ENCODE measurements at regions not wholly inside any gene's neighbourhood (a gene's known extent, or its start where the extent isn't known, plus 50 kb on each side); places are given as distances from the start of the nearest gene placed in this dataset.
"Not testable (repeated sequence)": the region's sequence is repeated elsewhere in the genome, so short reads cannot be mapped to it uniquely, and the experiment has no call there.

DNA sequence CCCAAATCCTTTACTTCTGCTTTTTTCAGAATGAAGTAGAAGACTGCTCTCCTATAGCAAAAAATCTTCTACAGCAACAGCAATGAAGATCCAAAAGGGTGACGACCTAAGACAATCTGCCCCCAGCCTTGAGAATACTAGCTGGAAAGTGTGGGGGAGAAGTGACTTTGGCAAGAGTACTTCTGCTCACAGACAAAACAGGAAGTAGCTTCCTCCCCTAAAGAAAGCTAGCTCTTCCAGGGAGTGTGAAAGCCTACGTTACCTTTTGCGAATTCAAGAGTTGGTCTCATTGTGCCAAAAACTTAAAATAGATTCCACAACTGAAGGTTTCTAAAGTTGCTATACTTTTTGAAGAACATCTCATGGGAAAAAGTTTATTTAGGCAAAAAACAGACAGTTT is 1069.2 kb upstream of the CHAC2 start:
- no peak for DNase-seq (ENCODE audit: low spot score)

DNA sequence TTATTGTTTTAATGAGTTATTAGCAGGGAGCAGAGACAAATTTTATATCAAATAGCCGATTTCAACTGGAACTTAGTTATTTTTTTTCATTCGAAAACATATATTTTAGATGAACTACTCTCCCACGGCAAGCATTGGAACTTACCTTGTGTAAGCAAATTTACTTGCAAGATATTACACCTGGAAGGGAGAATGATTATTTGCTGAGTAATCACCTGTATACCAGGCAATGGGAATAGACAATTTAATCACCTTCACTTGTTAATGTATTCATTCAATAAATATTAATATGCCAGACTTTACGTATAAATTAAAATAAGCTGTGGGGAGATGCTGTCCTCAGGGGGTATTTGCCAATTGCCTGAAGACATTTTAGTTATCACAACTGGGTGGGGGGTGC is 1069.9 kb upstream of the CHAC2 start:
- DNase-seq (ENCODE audit: low spot score), result no peak

DNA sequence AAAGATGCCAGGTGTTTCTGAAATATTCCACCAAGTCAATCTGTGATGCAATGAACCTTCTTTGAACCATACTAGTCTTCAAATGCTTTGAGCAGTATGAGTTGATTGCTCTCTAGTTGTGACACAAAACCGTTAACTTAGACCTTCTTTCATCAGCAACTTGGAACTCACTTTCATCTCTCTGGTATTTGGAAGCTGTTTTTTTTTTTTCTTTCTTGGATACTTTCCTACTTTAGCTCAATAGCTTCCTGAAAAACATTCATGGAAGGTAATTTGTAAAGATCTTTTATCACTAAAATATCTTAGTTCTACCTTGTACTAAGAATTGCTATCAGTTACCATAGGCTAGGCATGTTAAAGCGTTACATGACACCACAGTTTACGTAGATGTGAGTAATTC is 1071.9 kb upstream of the CHAC2 start:
- DNase-seq (ENCODE audit: low spot score), result no peak

DNA sequence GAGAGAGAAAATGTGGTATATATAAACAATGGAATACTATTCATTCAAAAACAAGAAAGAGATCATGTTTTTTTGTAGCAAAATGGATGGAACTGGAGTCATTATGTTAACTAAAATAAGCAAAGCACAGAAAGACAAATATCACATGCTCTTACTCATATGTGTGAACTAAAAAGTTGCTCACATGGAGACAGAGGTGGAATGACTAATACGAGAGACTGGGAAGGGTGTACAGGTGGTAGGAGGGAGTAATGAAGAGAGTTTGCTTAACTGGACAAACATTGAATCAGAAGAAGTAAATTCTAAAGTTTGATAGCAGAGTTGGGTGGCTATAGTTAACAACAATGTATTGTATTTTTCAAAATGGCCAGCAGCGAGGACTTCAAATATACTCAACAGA is 1080.7 kb upstream of the CHAC2 start:
- no peak for DNase-seq (ENCODE audit: low spot score)

DNA sequence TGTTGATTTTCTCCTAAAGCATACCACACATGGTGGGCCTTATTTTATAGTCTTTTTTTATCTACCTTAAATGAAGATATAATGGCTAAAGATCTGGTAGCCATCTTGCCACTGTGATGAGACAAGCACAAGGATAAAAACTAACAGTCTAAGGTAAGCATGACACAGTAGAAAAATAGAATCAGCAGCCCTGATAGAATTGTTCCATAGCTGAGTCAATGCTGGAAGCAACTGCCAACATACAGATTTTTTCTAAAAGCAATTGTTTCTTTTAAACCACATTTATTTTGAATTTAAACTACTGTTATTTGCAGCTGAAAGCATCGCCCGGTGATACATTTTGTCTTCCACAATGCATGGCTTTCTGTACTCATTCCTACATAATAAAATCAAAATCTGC is 1091.5 kb upstream of the CHAC2 start:
- no peak for DNase-seq (ENCODE audit: low spot score)

DNA sequence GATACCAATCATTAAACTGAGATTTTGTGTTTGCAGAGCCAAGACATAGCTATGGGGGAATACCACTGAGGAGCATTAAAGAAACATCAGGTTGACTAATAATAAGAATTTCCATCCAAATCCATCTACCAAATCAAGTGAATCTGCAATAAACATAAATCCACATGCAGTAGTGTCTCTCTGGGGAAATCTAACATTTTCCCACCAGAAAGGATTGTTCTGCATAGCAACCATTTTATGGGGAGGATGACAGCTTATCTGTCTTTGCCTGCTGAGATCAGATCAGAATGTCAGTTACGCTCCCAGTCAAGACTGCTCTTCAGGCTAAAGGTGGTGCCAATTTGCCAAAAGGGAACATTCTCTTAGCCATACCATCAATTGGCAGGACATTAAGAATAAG is 1098.9 kb upstream of the CHAC2 start:
- DNase-seq (ENCODE audit: low spot score), result no peak

DNA sequence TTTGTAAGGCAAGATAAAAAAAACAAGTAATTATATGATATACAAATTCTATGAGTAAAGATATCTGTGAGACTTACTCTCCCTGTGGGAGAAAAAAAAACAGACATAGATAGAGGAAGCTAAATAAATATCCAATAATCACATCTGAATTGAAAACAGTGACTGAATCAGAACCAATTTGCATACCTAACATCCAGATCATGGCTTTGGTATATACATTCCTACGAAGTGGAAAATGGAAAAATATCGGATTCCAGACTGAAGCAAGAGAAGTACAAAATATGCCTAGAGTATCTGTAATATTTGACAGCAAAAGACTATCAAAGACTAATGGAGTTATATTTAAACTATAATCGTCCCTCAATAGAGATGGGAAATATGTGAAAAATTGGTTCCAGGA is 1108.1 kb upstream of the CHAC2 start:
- DNase-seq (ENCODE audit: low spot score), result no peak

DNA sequence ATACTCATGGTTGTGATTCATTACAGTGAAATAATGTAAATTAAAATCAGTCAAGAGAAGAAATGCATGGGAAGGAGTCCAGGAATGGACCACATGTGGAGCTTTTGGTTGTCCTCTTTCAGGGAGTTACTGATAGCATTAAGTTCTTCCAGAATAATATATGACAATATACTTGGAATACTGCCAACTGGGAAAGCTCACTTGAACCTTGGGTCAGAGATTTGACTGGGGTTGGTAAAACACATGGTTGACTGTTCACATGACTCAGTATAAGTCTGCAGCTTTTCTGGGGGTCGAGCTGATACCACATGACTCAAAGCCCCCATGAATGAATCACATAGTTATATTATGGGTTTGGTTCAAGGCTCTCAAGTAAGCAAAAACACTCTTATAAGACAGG is 1109.0 kb upstream of the CHAC2 start:
- no peak for DNase-seq (ENCODE audit: low spot score)

DNA sequence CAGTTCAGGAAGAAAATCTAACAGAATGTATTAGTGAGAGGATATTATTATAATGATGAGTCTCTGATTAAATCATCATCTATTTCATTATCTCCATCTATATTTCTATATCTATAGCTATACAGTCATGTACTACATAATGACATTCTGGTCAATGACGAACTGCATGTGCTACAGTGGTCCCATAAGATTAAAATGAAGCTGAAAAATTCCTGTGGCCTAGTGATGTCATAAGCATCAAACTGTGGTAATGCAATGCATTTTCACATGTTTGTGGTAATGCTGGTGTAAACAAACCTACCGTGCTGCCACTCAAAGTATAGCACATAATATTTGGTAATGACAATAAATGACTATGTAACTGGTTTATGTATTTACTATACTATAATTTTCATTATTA is 1127.9 kb upstream of the CHAC2 start:
- DNase-seq (ENCODE audit: low spot score), result no peak

DNA sequence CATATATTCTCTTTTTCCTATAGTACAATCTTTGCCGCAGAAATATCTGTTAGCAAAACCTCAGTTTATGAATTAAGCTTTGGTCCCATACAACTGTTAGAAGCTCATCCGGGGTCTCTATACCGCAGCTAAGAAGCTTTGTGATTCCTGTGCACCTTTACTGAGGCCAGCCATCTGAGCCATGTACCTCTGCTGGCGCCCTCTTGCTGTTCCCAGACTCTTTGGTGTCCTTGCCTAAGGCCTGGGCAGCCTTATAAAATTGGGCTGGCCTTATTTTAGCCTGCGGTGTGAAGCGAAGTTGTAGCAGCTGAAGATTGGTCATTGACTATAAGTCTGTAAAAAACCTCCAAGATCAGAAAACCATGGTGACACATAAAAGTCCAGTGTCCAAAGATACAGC is 1135.1 kb upstream of the CHAC2 start:
- DNase-seq (ENCODE audit: low spot score), result no peak

DNA sequence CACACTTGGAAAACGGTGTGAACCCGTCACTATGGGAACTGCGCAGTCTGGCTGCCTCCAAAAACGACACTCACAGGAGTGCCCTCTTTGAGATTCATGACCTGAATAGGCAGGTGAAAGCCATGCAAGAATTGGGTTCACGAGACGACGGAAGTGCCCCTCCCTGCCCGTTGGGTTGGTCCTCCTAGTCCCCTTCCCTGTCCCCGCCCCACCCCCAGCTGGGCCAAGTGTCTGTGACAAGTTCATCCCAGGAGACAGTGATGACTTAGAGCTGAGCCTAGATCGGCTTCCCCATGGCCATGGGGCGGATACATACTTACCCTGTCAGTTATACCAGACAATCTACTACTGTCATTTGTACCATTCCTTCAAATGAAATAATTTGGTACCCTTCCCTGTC is 1137.7 kb upstream of the CHAC2 start:
- no peak for DNase-seq (ENCODE audit: low spot score)

DNA sequence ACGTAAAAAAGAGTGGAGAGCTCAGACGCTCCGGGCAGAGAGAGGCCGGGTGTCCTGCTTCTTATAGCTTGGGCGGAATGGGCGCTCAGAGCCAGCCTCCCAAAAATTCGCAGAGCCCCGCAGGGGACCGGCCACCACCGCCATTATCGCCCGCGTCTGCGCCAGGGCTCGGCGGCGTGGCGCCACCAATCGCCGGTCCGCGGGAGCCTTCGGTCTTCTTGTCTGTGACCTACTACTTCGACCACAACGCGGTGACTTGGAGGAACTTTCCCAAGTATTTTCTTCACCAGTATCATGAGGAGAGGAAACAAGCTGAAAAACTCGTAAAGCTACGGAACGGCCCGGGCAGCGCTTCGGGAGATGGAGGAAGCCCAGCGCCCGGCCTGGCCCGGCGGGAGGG is 1138.1 kb upstream of the CHAC2 start:
- DNase-seq (ENCODE audit: low spot score), result no peak

DNA sequence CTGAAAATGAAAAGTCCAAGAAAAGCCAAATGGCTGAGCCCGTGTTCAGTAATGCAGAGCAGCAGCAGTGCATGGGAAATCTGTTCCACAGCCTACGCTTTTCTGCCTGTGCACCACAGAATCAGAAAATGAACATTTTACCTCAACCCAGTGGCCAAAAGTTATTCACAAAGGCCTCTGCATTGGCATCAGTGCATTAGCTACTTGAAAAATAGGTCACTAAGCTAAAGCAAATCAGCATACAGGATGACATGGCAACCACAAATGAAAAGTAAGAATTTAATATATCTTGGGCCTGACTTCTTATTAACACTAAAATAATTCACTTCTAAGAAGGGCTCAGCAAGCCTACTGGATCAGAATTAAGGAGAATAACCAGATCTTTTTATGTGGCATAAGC is 1145.3 kb upstream of the CHAC2 start:
- no peak for DNase-seq (ENCODE audit: low spot score)

DNA sequence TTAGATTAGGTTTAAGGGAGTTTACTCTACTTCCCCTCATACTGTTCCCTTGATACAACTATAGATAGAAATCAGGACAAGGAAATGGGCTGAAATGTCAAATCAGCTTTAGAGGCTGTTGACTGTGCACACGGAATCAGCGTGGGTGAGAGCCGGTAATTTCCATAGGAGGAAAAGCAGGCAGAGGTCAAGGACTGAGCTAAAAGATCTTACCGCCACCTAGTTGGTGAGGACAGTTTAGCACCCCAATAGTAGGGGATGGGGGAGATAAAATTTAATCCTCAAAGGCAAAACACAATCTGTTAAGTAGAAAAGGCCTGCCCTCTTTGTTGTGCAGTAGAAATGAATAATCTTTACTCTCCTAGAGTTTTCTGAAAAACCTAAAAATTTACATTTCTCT is 1154.5 kb upstream of the CHAC2 start:
- no peak for DNase-seq (ENCODE audit: low spot score)

DNA sequence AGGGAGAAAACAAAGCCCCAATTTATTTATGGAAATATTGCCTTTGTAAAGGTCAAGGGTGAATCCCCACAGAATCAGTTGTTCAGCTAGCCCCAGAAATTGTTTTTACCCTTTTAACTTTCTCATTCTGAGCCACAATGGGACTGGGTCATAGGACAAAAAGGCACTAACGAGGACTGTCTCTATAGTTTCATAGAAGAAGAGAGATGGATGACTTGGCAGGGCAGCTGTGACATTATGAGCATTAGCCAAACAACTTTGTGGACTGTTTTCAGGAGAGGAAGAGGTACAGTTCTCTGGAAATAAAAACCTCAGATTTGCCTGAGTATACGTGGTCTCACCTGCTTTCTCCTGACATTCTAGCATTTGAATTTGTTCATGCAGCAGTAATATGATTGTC is 1155.8 kb upstream of the CHAC2 start:
- no peak for DNase-seq (ENCODE audit: low spot score)

DNA sequence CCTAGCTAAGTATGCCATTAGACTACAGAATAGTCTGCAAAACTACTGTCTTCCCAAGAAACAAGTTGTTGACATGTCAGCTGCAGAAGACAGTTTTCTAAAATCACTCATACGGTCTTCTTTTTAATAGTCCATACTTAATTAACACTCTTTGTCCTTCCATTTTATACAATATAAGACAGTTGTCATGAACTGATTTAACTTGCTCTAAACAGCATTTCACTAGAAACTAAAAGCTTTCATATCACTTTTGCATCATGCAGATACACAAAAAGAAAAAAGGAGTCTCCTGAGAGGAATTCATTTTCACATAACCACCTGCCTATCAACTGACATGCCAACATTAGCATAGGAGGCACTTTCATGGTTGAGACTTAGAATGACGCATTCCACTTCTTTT is 1159.6 kb upstream of the CHAC2 start:
- no peak for DNase-seq (ENCODE audit: low spot score)

DNA sequence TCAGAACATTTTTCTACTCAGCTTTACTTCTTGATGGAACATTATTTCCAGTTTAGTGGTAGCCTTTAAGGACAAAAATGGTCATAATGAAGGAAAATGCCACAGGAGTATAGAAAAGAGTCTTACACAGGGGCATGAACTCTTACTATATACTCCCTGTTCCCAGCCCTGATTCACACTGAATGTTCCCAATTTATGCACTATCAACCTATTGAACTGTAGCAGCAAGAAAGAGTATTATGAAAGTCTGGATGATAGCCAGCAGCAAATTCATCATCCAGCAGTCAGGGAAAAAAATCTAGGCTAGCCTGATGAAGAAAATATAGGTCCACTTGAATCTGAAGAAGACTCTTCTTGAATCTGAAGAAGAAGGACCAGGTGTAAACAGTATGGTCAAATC is 1170.3 kb upstream of the CHAC2 start:
- no peak for DNase-seq (ENCODE audit: low spot score)

DNA sequence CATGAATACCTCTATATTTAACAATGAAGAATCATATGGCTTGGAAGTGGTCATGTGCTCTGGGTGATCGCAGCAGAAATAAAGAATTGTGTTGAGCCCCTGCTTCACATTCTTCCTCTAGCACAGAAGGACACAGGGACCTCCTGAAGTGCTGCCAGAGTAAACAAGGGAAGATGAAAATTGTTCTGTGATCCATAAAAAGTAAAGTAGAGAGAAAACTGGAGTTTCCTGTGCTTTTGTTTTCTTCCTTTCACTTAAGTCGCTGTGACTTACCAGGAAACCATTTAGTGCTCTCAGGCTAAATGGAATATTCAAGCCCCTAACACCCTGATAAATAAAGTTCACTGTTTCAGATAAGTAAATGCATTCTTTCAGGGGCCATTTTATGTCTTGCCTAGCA is 1173.6 kb upstream of the CHAC2 start:
- DNase-seq (ENCODE audit: low spot score), result no peak

DNA sequence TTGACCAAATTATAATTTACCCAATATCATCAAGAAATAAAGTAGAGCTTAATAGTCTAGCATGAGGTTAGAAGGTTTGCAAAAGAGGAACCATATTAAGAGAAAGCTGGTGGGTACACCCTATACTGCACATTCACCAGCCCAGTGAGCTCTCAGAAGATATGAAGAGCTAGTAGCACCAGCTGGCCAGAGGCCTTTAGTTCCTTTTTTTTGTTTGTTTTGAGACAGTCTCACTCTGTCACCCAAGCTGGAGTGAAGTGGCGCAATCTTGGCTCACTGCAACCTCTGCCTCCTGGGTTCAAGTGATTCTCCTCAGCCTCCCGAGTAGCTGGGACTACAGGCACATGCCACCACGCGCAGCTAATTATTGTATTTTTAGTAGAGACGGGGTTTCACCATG is 1183.5 kb upstream of the CHAC2 start:
- DNase-seq (ENCODE audit: low spot score), result not testable (repeated sequence)

DNA sequence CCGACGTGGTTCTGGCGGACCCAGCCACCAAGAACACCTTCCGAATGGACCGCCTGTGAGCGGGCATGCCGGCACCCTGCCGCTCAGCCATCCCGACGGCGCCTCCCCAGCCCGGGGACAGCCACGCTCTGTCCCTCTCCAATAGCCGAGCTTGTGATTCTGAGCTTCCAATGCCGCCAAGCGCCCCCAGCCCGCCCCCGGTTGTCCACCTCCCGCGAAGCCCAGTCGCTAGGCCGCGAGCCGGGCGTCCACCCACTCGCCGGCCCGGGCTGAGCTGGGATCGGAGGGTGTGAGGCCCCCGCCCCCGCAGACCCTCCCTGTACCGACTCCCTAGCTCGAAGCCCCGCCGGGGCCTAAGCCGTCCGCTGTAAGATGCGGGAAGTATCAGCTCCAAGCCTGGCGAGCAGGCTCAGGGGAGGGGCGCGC is 1195.1 kb upstream of the CHAC2 start:
- DNase-seq (ENCODE audit: low spot score), result no peak

DNA sequence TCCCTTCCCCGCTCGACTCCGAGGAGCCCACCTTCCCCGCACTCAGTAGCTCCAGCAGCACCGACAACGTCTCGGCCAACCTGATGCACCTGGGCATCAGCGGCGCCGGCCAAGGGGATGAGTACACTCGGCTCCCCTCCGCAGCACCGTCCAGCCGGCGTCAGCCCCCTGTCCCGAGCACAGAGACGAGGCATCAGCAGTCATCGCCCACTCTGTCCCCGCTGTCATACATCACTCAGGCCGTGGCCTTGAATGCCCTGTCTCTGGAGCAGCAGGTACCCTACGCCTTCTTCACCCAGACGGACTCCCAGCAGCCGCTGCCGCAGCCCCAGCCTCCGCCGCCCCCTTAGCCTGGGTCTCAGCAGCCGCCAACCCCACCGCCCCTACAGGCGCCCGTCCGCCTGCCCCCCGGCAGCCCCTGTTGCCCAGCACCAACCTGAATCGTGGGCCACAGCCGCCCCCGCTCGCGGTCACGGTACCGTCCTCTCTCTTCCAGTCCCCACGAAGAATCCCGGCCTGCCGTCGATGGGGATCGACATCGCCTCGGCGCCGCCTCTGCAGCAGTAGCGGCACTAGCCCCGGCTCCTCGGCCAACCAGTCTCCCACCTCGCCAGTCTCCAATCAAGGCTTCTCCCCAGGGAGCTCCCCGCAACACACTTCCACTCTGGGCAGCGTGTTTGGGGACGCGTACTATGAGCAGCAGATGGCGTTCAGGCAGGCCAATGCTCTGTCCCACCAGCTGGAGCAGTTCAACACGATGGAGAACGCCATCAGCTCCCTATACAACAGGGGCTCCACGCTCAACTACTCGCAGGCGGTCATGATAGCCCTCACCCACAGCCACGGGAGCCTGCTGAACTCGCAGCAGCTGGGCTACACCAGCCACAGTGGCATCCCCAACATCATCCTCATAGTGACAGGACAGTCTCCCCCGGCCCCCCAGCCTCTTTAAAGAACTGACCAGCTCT is 1195.9 kb upstream of the CHAC2 start:
- no peak for DNase-seq (ENCODE audit: low spot score)

DNA sequence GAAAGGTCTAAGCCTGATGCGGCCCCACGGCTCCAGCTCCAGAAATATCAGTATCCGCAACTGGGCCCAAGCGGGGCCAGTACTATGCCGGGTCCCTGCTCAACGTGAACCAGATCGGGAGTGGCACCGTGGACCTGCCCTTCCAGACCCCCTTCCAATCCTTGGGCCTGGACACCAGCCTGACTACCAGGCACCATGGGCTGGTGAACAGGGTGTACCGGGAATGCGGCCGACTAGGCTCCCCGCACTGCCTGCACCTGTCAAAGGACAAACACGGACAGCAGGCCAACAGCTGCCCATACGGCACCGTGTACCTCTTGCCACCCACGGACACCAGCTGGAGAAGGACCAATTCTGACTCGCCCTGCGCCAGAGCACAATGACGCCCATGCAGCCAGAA is 1196.9 kb upstream of the CHAC2 start:
- no peak for DNase-seq (ENCODE audit: low spot score)

DNA sequence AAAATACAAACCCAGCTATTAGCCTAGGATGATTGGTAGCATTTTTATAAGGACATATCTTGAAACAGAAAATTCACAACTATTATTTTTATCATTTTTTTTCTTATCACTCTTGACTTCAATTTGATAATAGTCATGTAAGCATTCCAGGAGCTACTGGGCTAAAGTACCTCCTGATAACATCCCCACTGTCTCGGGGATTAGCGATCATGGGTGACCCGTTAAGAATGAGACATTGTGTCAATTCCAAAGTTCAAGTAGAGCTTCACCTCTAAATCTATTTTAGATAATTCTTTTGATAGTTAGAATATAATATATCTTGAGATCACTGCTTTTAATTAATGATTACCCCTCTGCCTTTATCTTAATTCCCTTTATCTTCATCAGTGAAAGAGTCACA is 1204.5 kb upstream of the CHAC2 start:
- DNase-seq (ENCODE audit: low spot score), result no peak

DNA sequence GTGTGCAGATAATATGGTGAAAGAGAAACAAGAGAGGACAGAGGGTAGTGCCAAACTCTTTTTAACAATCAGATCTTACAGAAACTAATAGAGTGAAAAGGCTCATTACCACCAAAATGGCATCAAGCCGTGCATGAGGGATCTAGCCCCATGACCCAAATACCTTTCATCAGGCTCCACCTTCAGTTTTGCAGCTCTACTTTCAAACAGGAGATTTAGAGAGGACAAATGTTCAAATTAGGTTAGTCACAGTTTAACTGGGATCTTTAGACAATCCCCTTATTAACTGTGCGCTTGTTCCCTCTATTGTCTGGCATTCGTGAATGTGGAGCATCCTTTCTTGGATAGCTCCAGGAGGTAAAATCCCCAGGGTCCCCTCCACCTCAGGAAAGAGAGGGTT is 1209.3 kb upstream of the CHAC2 start:
- DNase-seq (ENCODE audit: low spot score), result no peak
